Small intestine (tissue), 7 donors: ENCODE measurements at regions not wholly inside any gene's neighbourhood (a gene's known extent, or its start where the extent isn't known, plus 50 kb on each side); places are given as distances from the start of the nearest gene placed in this dataset.

ENCODE experiments used
- DNase-seq, 2 donors: peaks; one replicate each; pipeline versions ENCODE4 v3.0.0 to v3.0.0-alpha.2; 2013
- FAIRE-seq: peaks from 2 replicates; lab custom pipeline; 2012; peaks lifted over from hg19 to GRCh38; lab: Jason Lieb, UNC
- H3K27ac ChIP-seq, 3 donors: one replicate each; pipeline ENCODE4 v1.5.1; 2013; ENCODE audit warnings: low read length in 2 of 3, mild to moderate bottlenecking in 2 of 3, control low read depth in 1 of 3, inconsistent platforms in 1 of 3, low read depth in 1 of 3, moderate library complexity in 1 of 3
- H3K27me3 ChIP-seq, 3 donors: one replicate each; pipeline ENCODE4 v1.6.1; 2013; ENCODE audit warnings: low read length in 3 of 3, inconsistent platforms in 1 of 3; ENCODE audit not compliant: control insufficient read depth in 3 of 3, insufficient read depth in 3 of 3
- H3K36me3 ChIP-seq, 3 donors: one replicate each; pipeline ENCODE4 v1.6.1; 2013; ENCODE audit warnings: low read length in 3 of 3, inconsistent platforms in 1 of 3, low read depth in 1 of 3, mild to moderate bottlenecking in 1 of 3, moderate library complexity in 1 of 3; ENCODE audit not compliant: control insufficient read depth in 3 of 3, insufficient read depth in 2 of 3
- H3K4me1 ChIP-seq, 3 donors: one replicate each; pipeline ENCODE4 v1.6.1; 2013; ENCODE audit warnings: low read length in 2 of 3, inconsistent platforms in 1 of 3, low read depth in 1 of 3, mild to moderate bottlenecking in 1 of 3, moderate library complexity in 1 of 3; ENCODE audit not compliant: control insufficient read depth in 3 of 3, insufficient read depth in 2 of 3
- H3K4me3 ChIP-seq, 3 donors: one replicate each; pipeline ENCODE4 v1.5.1; 2013; ENCODE audit warnings: low read length in 3 of 3, control low read depth in 1 of 3, inconsistent platforms in 1 of 3, low read depth in 1 of 3, mild to moderate bottlenecking in 1 of 3, moderate library complexity in 1 of 3
- H3K9me3 ChIP-seq, 2 donors: one replicate each; pipeline ENCODE4 v1.6.1; 2013; ENCODE audit warnings: low read depth in 1 of 2, low read length in 1 of 2; ENCODE audit not compliant: control insufficient read depth in 2 of 2, insufficient read depth in 1 of 2
- WGBS, 3 donors: extraction: QIAGEN DNeasy Blood & Tissue Kit; methylation state at CpG; one replicate each; pipeline ENCODE4 v1.1.7; 2013; 5-methylcytosine and 5-hydroxymethylcytosine counted together
- donor health status: healthy with polysubstance abuse.
- donor health status: control.
- donor health status: control.
- donor health status: Bipolar disorder and iron deficiency.
- donor health status: healthy.

DNA sequence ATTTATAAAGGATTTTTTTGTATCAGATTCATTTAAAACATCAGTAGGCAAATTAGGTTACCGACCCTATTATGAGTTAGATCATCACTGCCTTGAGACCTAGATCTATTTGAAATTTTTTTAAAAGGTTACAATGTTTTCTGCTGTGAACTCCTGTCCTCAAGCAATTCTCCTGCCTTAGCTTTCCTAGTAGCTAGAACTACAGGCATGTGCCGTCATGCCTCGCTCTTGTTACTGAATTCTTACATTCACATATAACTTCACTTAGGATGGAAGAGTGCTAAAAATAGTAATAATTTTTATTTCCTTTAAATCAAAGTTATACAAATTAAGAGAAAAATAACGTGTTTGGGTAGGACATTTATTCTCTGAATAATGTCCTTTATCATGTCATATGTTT is 75.5 kb upstream of the MAOA start:
- 79 to 93% (median 88%) methylated on average over 4 of the region's 4 CpGs for WGBS, 3 donors
- no peak overlapping the region for H3K4me3 ChIP-seq

DNA sequence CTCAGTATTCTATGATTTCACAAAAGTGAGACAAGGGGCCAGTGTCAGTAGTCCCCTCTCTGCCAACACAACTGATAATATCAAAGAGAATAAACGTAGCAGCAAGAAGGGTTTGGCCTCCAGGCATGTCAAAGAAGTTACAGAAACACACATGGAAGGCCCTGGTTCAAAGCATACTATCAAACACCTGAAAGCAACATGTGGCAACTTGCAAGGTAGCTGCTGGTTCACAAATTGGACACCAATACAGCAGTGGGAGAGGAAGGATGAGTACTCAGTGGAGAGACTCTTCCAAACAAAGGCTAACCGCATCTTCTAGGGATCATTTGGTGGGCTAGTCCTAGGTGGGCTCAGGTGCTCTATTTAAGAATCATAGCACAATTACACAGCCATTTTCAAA is 74.9 kb upstream of the MAOA start:
- Histone ChIP-seq H3K36me3 (no peaks in the 10 kb centered on the region), H3K27me3 (no peaks in the 10 kb centered on the region), H3K4me3 (no peak overlapping the region), H3K27ac (no peak overlapping the region), H3K9me3 (no peaks in the 10 kb centered on the region), H3K4me1 (no peaks in the 10 kb centered on the region)
- 70 to 88% (median 82%) methylated on average over 2 of the region's 2 CpGs for WGBS, 3 donors
- DNase-seq (no peak), FAIRE-seq (no peak)

More for the DNA sequence above, 75.5 kb upstream of the MAOA start:
- DNase-seq = no peak
- H3K27ac ChIP-seq = no peak overlapping the region
- no peaks in the 10 kb centered on the region for H3K27me3 ChIP-seq
- FAIRE-seq = no peak
- no peaks in the 10 kb centered on the region for H3K36me3 ChIP-seq
- no peaks in the 10 kb centered on the region for H3K9me3 ChIP-seq
- H3K4me1 ChIP-seq = no peaks in the 10 kb centered on the region

DNA sequence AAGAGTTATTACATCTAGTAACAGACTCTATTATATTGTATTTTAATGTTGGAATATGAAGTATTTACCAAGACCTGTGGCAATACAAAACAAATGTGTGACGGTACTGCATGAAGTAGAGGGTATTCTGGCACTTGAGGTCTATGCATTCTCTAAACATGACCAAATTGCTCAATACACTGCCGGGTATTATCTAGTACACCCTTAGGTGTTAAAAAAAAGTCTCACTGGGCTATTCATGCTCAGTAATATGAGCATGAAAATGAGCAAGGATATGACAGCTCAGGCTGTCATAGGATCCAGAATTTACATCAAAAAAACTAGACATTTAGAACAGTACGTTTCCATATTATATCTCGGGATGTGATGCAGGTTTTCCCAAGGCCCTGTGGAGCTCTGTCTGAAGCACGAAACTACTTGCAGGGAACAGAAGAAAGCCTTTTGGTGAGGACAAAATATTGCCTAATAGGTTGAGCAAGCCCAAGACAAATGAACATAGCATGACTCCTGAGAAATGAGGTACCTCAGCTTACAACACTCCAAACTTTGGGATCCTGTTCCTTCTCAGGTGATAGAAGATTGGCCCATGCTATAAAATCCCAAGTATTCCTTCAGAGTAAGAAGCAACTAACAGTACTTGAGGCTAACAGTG is 74.1 kb upstream of the MAOA start:
- no peaks in the 10 kb centered on the region for H3K27me3 ChIP-seq
- no peaks in the 10 kb centered on the region for H3K36me3 ChIP-seq
- no peaks in the 10 kb centered on the region for H3K9me3 ChIP-seq
- no peak for DNase-seq
- no peak overlapping the region for H3K27ac ChIP-seq
- H3K4me1 ChIP-seq = no peaks in the 10 kb centered on the region
- WGBS, 3 donors = 77 to 91% (median 78%) methylated on average over 5 of the region's 5 CpGs
- no peak for FAIRE-seq
- H3K4me3 ChIP-seq = no peak overlapping the region

DNA sequence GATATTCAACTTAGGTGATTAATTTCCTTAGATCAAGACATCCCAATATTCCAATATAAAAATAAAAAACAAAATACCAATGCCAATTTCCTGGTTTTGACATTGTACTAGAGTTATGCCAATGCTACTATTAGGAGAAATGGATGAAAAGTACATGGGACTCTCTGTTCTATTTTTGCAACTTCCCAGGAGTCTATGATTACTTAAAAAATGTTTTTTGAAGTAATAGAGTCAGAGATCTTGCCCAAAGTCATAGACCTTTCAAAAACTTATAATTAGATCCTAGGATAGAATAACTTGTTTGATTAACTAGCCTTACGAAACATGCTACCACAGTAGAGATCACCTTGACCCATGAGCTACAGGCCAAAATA is 73.6 kb upstream of the MAOA start:
- H3K27ac ChIP-seq = no peak overlapping the region
- H3K4me3 ChIP-seq = no peak overlapping the region
- FAIRE-seq (no peak), DNase-seq (no peak)
- WGBS, 3 donors = 90 to 97% (median 91%) methylated on average over 1 of the region's 1 CpG
- no peaks in the 10 kb centered on the region for H3K9me3 ChIP-seq
- peaks cover 0 to 4% (median 0%) of the 10 kb centered on the region in 3 donors for H3K4me1 ChIP-seq
- H3K27me3 ChIP-seq = no peaks in the 10 kb centered on the region
- H3K36me3 ChIP-seq = no peaks in the 10 kb centered on the region

DNA sequence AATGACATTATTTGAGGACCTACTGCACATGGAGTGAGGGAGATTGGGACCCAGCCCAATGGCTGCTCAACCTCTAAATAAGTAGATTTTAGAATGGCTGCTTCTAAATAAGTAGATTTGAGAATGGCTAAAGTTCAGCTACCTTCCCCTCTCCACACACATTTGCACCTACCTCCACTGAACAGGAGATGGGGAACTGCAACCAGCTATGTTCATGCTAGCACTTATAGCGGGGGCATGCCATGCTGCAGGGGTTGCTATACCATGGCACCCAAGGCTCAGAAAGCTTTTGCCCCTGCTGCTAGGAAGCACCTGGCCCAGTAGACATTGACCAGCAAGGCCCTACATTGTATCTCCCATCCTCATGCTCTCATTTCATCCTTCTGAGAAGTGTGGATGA is 70.2 kb upstream of the MAOA start:
- FAIRE-seq = no peak
- peak overlapping the region in 1 of 3 donors; percentile 73 for H3K27ac ChIP-seq
- WGBS, 3 donors = 94 to 96% methylated on average over 1 of the region's 1 CpG; no CpG with 5 or more reads in 1 of the 3 donors
- no peaks in the 10 kb centered on the region for H3K36me3 ChIP-seq
- no peaks in the 10 kb centered on the region for H3K27me3 ChIP-seq
- no peak overlapping the region for H3K4me3 ChIP-seq
- no peaks in the 10 kb centered on the region for H3K9me3 ChIP-seq
- no peak for DNase-seq
- peaks cover 0 to 22% (median 0%) of the 10 kb centered on the region in 3 donors for H3K4me1 ChIP-seq

DNA sequence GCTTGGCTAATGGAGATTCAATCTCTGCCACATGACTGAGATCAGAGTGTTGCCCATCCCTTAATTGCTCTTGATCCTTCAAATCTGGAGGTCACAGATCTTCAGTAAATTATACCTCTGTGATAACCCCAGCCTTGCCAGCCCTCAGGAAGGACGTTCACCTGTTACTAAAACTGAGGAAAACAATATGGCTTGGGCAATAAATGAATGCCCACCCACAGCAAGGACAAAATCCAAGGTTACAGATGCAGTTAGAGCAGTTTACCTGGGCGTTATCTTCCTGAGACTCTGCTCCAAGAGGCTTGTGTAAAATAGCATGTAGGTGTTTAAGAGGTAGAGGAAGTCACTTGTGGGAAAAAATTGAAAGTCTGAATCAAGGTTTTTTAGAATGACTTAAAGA is 69.3 kb upstream of the MAOA start:
- FAIRE-seq (no peak), DNase-seq (peak; percentile 67 to 70)
- H3K27ac ChIP-seq = peak overlapping the region in 1 of 3 donors; percentile 73
- H3K4me1 ChIP-seq = peaks cover 0 to 22% (median 0%) of the 10 kb centered on the region in 3 donors
- no peaks in the 10 kb centered on the region for H3K27me3 ChIP-seq
- no peaks in the 10 kb centered on the region for H3K9me3 ChIP-seq
- 12 to 41% (median 13%) methylated on average over 2 of the region's 2 CpGs for WGBS, 3 donors
- H3K36me3 ChIP-seq = no peaks in the 10 kb centered on the region
- no peak overlapping the region for H3K4me3 ChIP-seq

DNA sequence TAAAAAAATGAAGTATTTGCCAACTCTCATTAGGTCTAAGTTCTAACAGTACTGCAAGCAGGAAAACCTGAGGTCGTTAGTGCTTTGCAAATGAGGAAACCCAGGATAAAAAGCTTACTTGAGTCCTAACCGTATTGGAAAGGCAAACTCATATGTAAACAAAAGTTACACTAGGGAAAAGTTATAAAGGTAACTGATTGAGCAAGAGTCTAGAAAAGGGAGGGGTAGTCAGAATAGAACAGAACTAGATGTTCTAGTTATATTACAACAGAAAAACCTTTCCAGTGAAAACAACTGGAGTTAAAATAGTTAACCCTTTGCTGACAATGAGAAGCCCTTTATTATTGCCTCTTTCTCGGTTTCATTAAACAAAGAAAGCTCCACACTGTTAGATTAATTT is 66.4 kb upstream of the MAOA start:
- FAIRE-seq = no peak
- no peaks in the 10 kb centered on the region for H3K27me3 ChIP-seq
- no peaks in the 10 kb centered on the region for H3K36me3 ChIP-seq

DNA sequence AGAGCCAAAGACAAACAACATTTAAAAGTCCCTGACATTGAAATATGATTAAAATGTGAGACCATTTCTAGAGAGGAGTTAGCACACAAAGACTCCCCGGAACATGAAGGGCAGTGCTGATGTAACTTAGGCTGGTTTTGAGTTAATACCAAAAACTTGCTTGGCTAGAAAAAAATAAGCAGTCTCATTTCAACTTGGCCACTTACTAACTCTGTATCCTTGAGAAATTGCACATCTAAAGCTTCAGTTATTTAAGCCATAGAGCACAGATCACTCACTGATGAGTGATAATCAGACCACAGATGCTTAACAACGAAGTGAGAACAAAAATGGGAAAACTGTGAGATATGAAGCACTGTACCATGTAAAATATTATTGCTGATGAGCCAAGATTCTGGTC is 65.9 kb upstream of the MAOA start:
- Histone ChIP-seq H3K9me3 (no peaks in the 10 kb centered on the region), H3K27ac (peak overlapping the region in 2 of 3 donors; percentile 31 to 53), H3K4me1 (peaks cover 0 to 22% (median 0%) of the 10 kb centered on the region in 3 donors), H3K36me3 (no peaks in the 10 kb centered on the region), H3K27me3 (no peaks in the 10 kb centered on the region), H3K4me3 (no peak overlapping the region)
- 13 to 28% (median 27%) methylated on average over 2 of the region's 2 CpGs for WGBS, 3 donors
- DNase-seq (no peak), FAIRE-seq (no peak)

More for the DNA sequence above, 66.4 kb upstream of the MAOA start:
- 9 to 17% (median 17%) methylated on average over 3 of the region's 3 CpGs for WGBS, 3 donors
- Histone ChIP-seq H3K27ac (peak overlapping the region in 2 of 3 donors; percentile 17 to 53), H3K9me3 (no peaks in the 10 kb centered on the region), H3K4me1 (peaks cover 0 to 22% (median 0%) of the 10 kb centered on the region in 3 donors), H3K4me3 (no peak overlapping the region)
- peak; percentile 66 to 76 for DNase-seq

DNA sequence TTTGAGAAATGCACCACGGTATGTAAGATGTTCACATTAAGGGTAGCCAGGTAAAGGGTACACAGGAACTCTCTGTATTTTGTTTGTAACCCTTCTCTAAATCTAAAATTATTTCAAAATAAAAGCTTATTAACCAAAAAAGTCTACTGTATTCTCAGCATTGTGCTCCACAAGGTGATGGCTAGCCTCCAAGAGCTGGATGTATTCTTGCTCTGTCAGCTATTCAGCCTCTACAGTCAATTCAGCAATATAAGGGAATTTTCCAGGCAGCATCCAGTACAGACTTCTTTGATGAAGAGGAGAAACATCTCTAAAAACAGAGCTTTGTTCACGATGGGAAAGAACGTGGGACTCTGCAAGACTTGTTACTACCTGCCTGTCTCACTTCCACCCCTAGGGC is 63.5 kb upstream of the MAOA start:
- 72 to 90% (median 81%) methylated on average over 3 of the region's 3 CpGs for WGBS, 3 donors
- Histone ChIP-seq H3K27me3 (no peaks in the 10 kb centered on the region), H3K4me1 (peaks cover 0 to 18% (median 0%) of the 10 kb centered on the region in 3 donors), H3K36me3 (no peaks in the 10 kb centered on the region), H3K27ac (no peak overlapping the region), H3K9me3 (no peaks in the 10 kb centered on the region), H3K4me3 (no peak overlapping the region)
- FAIRE-seq = no peak
- DNase-seq = no peak
